Liver (tissue), 8 donors: ENCODE measurements at regions not wholly inside any gene's neighbourhood (a gene's known extent, or its start where the extent isn't known, plus 50 kb on each side); places are given as distances from the start of the nearest gene placed in this dataset.

Experiments used
- DNase-seq: peaks from one replicate; pipeline ENCODE4 v3.0.0-alpha.2; 2017; ENCODE audit warnings: low spot score
- H3K27ac ChIP-seq, 2 donors: one replicate each; pipeline ENCODE4 v1.7.0; 2013; ENCODE audit warnings: inconsistent platforms in 2 of 2, low read length in 2 of 2, control low read depth in 1 of 2, low read depth in 1 of 2, mild to moderate bottlenecking in 1 of 2
- H3K27me3 ChIP-seq, 4 donors: one replicate each; pipeline versions ENCODE4 v1.6.1 to v1.7.0; 2013; ENCODE audit warnings: low read length in 3 of 4, inconsistent platforms in 1 of 4, mild to moderate bottlenecking in 1 of 4, moderate library complexity in 1 of 4; ENCODE audit not compliant: control insufficient read depth in 4 of 4, insufficient read depth in 4 of 4
- H3K36me3 ChIP-seq, 4 donors: one replicate each; pipeline versions ENCODE4 v1.6.1 to v1.7.0; 2013; ENCODE audit warnings: low read length in 3 of 4, mild to moderate bottlenecking in 3 of 4, low read depth in 1 of 4, moderate library complexity in 1 of 4; ENCODE audit not compliant: control insufficient read depth in 4 of 4, insufficient read depth in 3 of 4
- H3K4me1 ChIP-seq, 4 donors: one replicate each; pipeline versions ENCODE4 v1.6.1 to v1.7.0; 2013; ENCODE audit warnings: low read length in 3 of 4, mild to moderate bottlenecking in 3 of 4, moderate library complexity in 1 of 4; ENCODE audit not compliant: control insufficient read depth in 4 of 4, insufficient read depth in 4 of 4
- H3K4me3 ChIP-seq, 3 donors: one replicate each; pipeline versions ENCODE4 v1.6.1 to v1.7.0; 2013; ENCODE audit warnings: low read length in 3 of 3, control low read depth in 1 of 3, low read depth in 1 of 3, mild to moderate bottlenecking in 1 of 3
- H3K9ac ChIP-seq, 2 donors: one replicate each; pipeline ENCODE4 v1.7.0; 2013; ENCODE audit warnings: low read length in 2 of 2, mild to moderate bottlenecking in 2 of 2, moderate library complexity in 2 of 2, control low read depth in 1 of 2, low read depth in 1 of 2
- H3K9me3 ChIP-seq, 4 donors: one replicate each; pipeline versions ENCODE4 v1.6.1 to v1.7.0; 2013; ENCODE audit warnings: low read length in 3 of 4; ENCODE audit not compliant: control insufficient read depth in 4 of 4
- EGR1 ChIP-seq, 2 donors: IDR thresholded peaks; 2 replicates each; pipeline ENCODE4 v1.6.1; 2016 to 2018; ENCODE audit warnings: antibody characterized with exemption in 2 of 2, low read depth in 2 of 2
- FOXA1 ChIP-seq: IDR thresholded peaks from 2 replicates; pipeline ENCODE4 v1.6.1; 2016; ENCODE audit warnings: antibody characterized with exemption
- FOXA2 ChIP-seq: IDR thresholded peaks from 2 replicates; pipeline ENCODE4 v1.6.1; 2016; ENCODE audit warnings: antibody characterized with exemption
- GABPA ChIP-seq, 2 donors: IDR thresholded peaks in 1 of 2; conservative IDR thresholded peaks in 1 of 2; 2 replicates each; pipeline ENCODE4 v1.6.1; 2016; ENCODE audit warnings: antibody characterized with exemption in 2 of 2, mild to moderate bottlenecking in 1 of 2, moderate library complexity in 1 of 2
- HNF4A ChIP-seq, 2 donors: conservative IDR thresholded peaks; 2 replicates each; pipeline ENCODE4 v1.6.1; 2016; ENCODE audit warnings: antibody characterized with exemption in 2 of 2, mild to moderate bottlenecking in 2 of 2
- HNF4G ChIP-seq: IDR thresholded peaks from 2 replicates; pipeline ENCODE4 v1.6.1; 2016; ENCODE audit warnings: antibody characterized with exemption
- JUND ChIP-seq, 2 donors: IDR thresholded peaks; 2 replicates each; pipeline ENCODE4 v1.6.1; 2016; ENCODE audit warnings: antibody characterized with exemption in 2 of 2
- NR2F2 ChIP-seq: IDR thresholded peaks from 2 replicates; pipeline ENCODE4 v1.6.1; 2016; ENCODE audit warnings: antibody characterized with exemption
- RAD21 ChIP-seq, 2 donors: IDR thresholded peaks; 2 replicates each; pipeline ENCODE4 v1.6.1; 2016; ENCODE audit warnings: antibody characterized with exemption in 2 of 2, mild to moderate bottlenecking in 2 of 2
- RXRA ChIP-seq, 2 donors: IDR thresholded peaks; 2 replicates each; pipeline ENCODE4 v1.6.1; 2017 to 2018; ENCODE audit warnings: antibody characterized with exemption in 2 of 2, mild to moderate bottlenecking in 1 of 2
- SP1 ChIP-seq: IDR thresholded peaks from 2 replicates; pipeline ENCODE4 v1.6.1; 2018; ENCODE audit warnings: antibody characterized with exemption, mild to moderate bottlenecking
- TAF1 ChIP-seq: conservative IDR thresholded peaks from 2 replicates; pipeline ENCODE4 v1.6.1; 2016; ENCODE audit warnings: antibody characterized with exemption, mild to moderate bottlenecking
- YY1 ChIP-seq: IDR thresholded peaks from 2 replicates; pipeline ENCODE4 v1.6.1; 2016; ENCODE audit warnings: antibody characterized with exemption, mild to moderate bottlenecking
- WGBS: extraction: QIAGEN DNeasy Blood & Tissue Kit; methylation state at CpG from one replicate; pipeline ENCODE4 v1.1.7; 2013; 5-methylcytosine and 5-hydroxymethylcytosine counted together
- TF ChIP-seq, protein P1 (sequence below): fragments of 150-350 bp; IDR thresholded peaks from 2 replicates; pipeline ENCODE4 v1.5.1; 2017; ENCODE audit warnings: improper control_type of control experiment, low read depth, low read length; ENCODE audit not compliant: missing input control
- TF ChIP-seq, protein P2 (sequence below): IDR thresholded peaks from 2 replicates; pipeline ENCODE4 v1.6.1; 2016; ENCODE audit warnings: antibody characterized with exemption
- TF ChIP-seq, protein P3 (sequence below): IDR thresholded peaks from 2 replicates; pipeline ENCODE4 v1.6.1; 2016; ENCODE audit warnings: antibody characterized with exemption
- TF ChIP-seq, protein P4 (sequence below): IDR thresholded peaks from 2 replicates; pipeline ENCODE4 v1.6.1; 2016; ENCODE audit warnings: antibody characterized with exemption, mild to moderate bottlenecking
- TF ChIP-seq, protein P5 (sequence below): IDR thresholded peaks from 2 replicates; pipeline ENCODE4 v1.6.1; 2016; ENCODE audit warnings: antibody characterized with exemption
- donor health status: healthy.
- donor health status: healthy.
- donor health status: healthy.
- donor health status: healthy.
- donor health status: healthy.

DNA sequence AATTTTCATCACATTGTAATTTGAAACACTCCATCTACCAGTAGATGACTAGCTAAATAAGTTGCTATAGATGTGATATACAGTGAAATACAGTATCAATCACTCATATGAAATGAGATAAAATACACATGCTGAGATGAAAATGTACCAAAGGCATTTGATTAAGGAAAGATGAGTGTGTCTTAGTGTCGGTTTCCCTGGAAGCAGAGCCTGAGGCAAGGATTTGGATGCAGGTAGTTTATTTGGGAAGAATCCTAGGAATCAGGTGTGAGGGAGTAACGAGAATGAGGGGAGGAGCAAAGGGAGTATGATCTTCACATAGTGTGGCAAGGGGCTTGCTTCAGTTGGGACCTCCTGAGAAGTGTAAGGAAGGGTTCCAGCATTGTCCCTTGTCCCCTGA lies 188.2 kb upstream of the CTBP2 start (continued):
- TF ChIP-seq, protein P1, sequence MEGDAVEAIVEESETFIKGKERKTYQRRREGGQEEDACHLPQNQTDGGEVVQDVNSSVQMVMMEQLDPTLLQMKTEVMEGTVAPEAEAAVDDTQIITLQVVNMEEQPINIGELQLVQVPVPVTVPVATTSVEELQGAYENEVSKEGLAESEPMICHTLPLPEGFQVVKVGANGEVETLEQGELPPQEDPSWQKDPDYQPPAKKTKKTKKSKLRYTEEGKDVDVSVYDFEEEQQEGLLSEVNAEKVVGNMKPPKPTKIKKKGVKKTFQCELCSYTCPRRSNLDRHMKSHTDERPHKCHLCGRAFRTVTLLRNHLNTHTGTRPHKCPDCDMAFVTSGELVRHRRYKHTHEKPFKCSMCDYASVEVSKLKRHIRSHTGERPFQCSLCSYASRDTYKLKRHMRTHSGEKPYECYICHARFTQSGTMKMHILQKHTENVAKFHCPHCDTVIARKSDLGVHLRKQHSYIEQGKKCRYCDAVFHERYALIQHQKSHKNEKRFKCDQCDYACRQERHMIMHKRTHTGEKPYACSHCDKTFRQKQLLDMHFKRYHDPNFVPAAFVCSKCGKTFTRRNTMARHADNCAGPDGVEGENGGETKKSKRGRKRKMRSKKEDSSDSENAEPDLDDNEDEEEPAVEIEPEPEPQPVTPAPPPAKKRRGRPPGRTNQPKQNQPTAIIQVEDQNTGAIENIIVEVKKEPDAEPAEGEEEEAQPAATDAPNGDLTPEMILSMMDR = no peak
- TF ChIP-seq SP1 = no peak
- TF ChIP-seq TAF1 = no peak
- TF ChIP-seq FOXA1 = no peak
- TF ChIP-seq, protein P2, sequence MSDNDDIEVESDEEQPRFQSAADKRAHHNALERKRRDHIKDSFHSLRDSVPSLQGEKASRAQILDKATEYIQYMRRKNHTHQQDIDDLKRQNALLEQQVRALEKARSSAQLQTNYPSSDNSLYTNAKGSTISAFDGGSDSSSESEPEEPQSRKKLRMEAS = no peak
- no peak for TF ChIP-seq GABPA (IDR thresholded peaks at IDR 0.05 in 1 of 2, conservative IDR thresholded peaks at IDR 0.05 in 1 of 2)
- no peak for TF ChIP-seq HNF4G
- no peak for TF ChIP-seq NR2F2
- TF ChIP-seq, protein P3, sequence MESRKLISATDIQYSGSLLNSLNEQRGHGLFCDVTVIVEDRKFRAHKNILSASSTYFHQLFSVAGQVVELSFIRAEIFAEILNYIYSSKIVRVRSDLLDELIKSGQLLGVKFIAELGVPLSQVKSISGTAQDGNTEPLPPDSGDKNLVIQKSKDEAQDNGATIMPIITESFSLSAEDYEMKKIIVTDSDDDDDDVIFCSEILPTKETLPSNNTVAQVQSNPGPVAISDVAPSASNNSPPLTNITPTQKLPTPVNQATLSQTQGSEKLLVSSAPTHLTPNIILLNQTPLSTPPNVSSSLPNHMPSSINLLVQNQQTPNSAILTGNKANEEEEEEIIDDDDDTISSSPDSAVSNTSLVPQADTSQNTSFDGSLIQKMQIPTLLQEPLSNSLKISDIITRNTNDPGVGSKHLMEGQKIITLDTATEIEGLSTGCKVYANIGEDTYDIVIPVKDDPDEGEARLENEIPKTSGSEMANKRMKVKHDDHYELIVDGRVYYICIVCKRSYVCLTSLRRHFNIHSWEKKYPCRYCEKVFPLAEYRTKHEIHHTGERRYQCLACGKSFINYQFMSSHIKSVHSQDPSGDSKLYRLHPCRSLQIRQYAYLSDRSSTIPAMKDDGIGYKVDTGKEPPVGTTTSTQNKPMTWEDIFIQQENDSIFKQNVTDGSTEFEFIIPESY = no peak

DNA sequence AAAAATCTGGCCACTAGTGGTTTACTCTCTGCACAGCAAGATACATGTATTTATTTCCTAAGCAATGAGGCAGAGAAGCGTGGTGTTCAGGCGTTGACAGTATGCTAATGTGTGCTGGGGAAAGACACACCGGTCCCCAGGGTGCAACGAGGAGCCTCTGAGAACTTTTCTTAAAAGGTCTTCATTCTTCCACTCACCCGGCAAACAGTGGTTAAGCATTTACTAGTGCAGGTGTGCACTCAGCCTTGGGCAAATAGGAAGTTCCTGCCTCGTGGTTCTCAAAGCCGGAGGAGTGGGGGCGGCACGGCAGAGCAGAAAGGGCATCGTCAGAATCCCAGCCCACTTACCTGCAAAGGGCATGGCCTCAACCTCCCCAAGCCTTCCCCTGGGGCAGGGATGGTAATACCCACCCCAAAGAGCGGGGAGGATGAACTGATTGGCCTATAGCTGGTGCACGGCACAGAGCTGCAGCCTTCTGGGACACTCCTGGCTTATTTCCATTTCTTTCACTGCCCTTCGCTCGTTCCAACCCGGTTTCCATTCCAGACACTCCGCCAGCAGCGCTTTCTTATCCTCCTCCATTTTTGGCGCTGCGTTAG lies 184.3 kb upstream of the CTBP2 start:
- H3K9me3 ChIP-seq = no peaks in the 10 kb centered on the region
- no peak for DNase-seq
- H3K4me1 ChIP-seq = no peaks in the 10 kb centered on the region
- H3K4me3 ChIP-seq = no peak overlapping the region
- H3K27ac ChIP-seq = no peak overlapping the region
- no peak overlapping the region for H3K9ac ChIP-seq
- no peaks in the 10 kb centered on the region for H3K36me3 ChIP-seq
- H3K27me3 ChIP-seq = peaks cover 0 to 4% (median 0%) of the 10 kb centered on the region in 4 donors
- TF ChIP-seq SP1 (no peak), HNF4G (no peak), FOXA1 (no peak), RAD21 (IDR thresholded peaks at IDR 0.05) (no peak), EGR1 (IDR thresholded peaks at IDR 0.05; ENCODE audit: low read depth in 2 of 2) (no peak), FOXA2 (no peak), NR2F2 (no peak), JUND (IDR thresholded peaks at IDR 0.05) (no peak), TAF1 (no peak), YY1 (no peak), GABPA (IDR thresholded peaks at IDR 0.05 in 1 of 2, conservative IDR thresholded peaks at IDR 0.05 in 1 of 2) (no peak), HNF4A (conservative IDR thresholded peaks at IDR 0.05) (no peak), RXRA (IDR thresholded peaks at IDR 0.05) (no peak)
- TF ChIP-seq, protein P3 = no peak
- TF ChIP-seq, protein P4, sequence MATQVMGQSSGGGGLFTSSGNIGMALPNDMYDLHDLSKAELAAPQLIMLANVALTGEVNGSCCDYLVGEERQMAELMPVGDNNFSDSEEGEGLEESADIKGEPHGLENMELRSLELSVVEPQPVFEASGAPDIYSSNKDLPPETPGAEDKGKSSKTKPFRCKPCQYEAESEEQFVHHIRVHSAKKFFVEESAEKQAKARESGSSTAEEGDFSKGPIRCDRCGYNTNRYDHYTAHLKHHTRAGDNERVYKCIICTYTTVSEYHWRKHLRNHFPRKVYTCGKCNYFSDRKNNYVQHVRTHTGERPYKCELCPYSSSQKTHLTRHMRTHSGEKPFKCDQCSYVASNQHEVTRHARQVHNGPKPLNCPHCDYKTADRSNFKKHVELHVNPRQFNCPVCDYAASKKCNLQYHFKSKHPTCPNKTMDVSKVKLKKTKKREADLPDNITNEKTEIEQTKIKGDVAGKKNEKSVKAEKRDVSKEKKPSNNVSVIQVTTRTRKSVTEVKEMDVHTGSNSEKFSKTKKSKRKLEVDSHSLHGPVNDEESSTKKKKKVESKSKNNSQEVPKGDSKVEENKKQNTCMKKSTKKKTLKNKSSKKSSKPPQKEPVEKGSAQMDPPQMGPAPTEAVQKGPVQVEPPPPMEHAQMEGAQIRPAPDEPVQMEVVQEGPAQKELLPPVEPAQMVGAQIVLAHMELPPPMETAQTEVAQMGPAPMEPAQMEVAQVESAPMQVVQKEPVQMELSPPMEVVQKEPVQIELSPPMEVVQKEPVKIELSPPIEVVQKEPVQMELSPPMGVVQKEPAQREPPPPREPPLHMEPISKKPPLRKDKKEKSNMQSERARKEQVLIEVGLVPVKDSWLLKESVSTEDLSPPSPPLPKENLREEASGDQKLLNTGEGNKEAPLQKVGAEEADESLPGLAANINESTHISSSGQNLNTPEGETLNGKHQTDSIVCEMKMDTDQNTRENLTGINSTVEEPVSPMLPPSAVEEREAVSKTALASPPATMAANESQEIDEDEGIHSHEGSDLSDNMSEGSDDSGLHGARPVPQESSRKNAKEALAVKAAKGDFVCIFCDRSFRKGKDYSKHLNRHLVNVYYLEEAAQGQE = no peak
- TF ChIP-seq, protein P1 = no peak
- TF ChIP-seq, protein P2 = no peak
- TF ChIP-seq, protein P5, sequence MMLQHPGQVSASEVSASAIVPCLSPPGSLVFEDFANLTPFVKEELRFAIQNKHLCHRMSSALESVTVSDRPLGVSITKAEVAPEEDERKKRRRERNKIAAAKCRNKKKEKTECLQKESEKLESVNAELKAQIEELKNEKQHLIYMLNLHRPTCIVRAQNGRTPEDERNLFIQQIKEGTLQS = no peak
- 38% methylated on average over 19 of the region's 19 CpGs for WGBS
